ENCODE measurements at regions not wholly inside any gene's neighbourhood (a gene's known extent, or its start where the extent isn't known, plus 50 kb on each side); places are given as distances from the start of the nearest gene placed in this dataset.

GRCh38 chr12:43069768-43070221 lies 480.2 kb upstream of the PRICKLE1 start:
- Histone ChIP-seq H3K27ac (ENCODE audit: insufficient read depth, low read length) (no peak overlapping the region), H2AFZ (ENCODE audit: low read length) (no peak overlapping the region), H3K9ac (ENCODE audit: insufficient read depth, low read length) (no peak overlapping the region), H4K20me1 (ENCODE audit: control insufficient read depth, extremely low read depth, insufficient read depth, low read length) (no peaks in the 10 kb centered on the region), H3K36me3 (ENCODE audit: control insufficient read depth, insufficient read depth, low read length) (no peaks in the 10 kb centered on the region), H3K9me3 (ENCODE audit: control insufficient read depth, insufficient read depth, low read depth, low read length) (no peaks in the 10 kb centered on the region), H3K4me1 (ENCODE audit: control insufficient read depth, extremely low read depth, insufficient read depth, low read length) (no peaks in the 10 kb centered on the region), H3K4me2 (ENCODE audit: extremely low read depth, insufficient read depth, low read length) (no peak overlapping the region), H3K27me3 (ENCODE audit: control insufficient read depth, insufficient read depth, low read length) (no peaks in the 10 kb centered on the region), H3K4me3 (replicated peaks in 1 of 4; ENCODE audit: control extremely low read depth in 1 of 4, insufficient read depth in 1 of 4, low read depth in 3 of 4, low read length in 4 of 4) (no peak overlapping the region), H3K79me2 (ENCODE audit: control insufficient read depth, insufficient read depth, low read length) (no peaks in the 10 kb centered on the region)
- TF ChIP-seq CTCF (conservative IDR thresholded peaks at IDR 0.05 in 1 of 2, IDR thresholded peaks at IDR 0.05 in 1 of 2; ENCODE audit: low read depth in 1 of 2, low read length in 2 of 2) = no peak
- no peak for TF ChIP-seq EZH2 (IDR thresholded peaks at IDR 0.05; ENCODE audit: low read length, missing control alignments)
- peak; percentile 39 to 92 for DNase-seq (ENCODE audit: low read depth in 2 of 2)

- Histone ChIP-seq H3K79me2 (ENCODE audit: control insufficient read depth, insufficient read depth, low read length) (no peaks in the 10 kb centered on the region), H3K4me3 (replicated peaks in 1 of 4; ENCODE audit: control extremely low read depth in 1 of 4, insufficient read depth in 1 of 4, low read depth in 3 of 4, low read length in 4 of 4) (no peak overlapping the region), H2AFZ (ENCODE audit: low read length) (no peak overlapping the region), H3K4me1 (ENCODE audit: control insufficient read depth, extremely low read depth, insufficient read depth, low read length) (no peaks in the 10 kb centered on the region), H3K9me3 (ENCODE audit: control insufficient read depth, insufficient read depth, low read depth, low read length) (no peaks in the 10 kb centered on the region), H3K27ac (ENCODE audit: insufficient read depth, low read length) (no peak overlapping the region), H4K20me1 (ENCODE audit: control insufficient read depth, extremely low read depth, insufficient read depth, low read length) (no peaks in the 10 kb centered on the region), H3K27me3 (ENCODE audit: control insufficient read depth, insufficient read depth, low read length) (no peaks in the 10 kb centered on the region), H3K9ac (ENCODE audit: insufficient read depth, low read length) (no peak overlapping the region), H3K4me2 (ENCODE audit: extremely low read depth, insufficient read depth, low read length) (no peak overlapping the region), H3K36me3 (ENCODE audit: control insufficient read depth, insufficient read depth, low read length) (no peaks in the 10 kb centered on the region)
- peak in 1 of 2 donors; percentile 60 for DNase-seq (ENCODE audit: low read depth in 2 of 2)
- no peak for TF ChIP-seq EZH2 (IDR thresholded peaks at IDR 0.05; ENCODE audit: low read length, missing control alignments)
- TF ChIP-seq CTCF (conservative IDR thresholded peaks at IDR 0.05 in 1 of 2, IDR thresholded peaks at IDR 0.05 in 1 of 2; ENCODE audit: low read depth in 1 of 2, low read length in 2 of 2) = no peak
Measured at GRCh38 chr12:43066471-43066870, 476.9 kb upstream of the PRICKLE1 start.

- H2AFZ ChIP-seq (ENCODE audit: low read length) = no peak overlapping the region
- no peak overlapping the region for H3K4me2 ChIP-seq (ENCODE audit: extremely low read depth, insufficient read depth, low read length)
- TF ChIP-seq CTCF (conservative IDR thresholded peaks at IDR 0.05 in 1 of 2, IDR thresholded peaks at IDR 0.05 in 1 of 2; ENCODE audit: low read depth in 1 of 2, low read length in 2 of 2) (no peak), EZH2 (IDR thresholded peaks at IDR 0.05; ENCODE audit: low read length, missing control alignments) (no peak)
- H3K36me3 ChIP-seq (ENCODE audit: control insufficient read depth, insufficient read depth, low read length) = no peaks in the 10 kb centered on the region
- no peak overlapping the region for H3K9ac ChIP-seq (ENCODE audit: insufficient read depth, low read length)
- no peaks in the 10 kb centered on the region for H3K4me1 ChIP-seq (ENCODE audit: control insufficient read depth, extremely low read depth, insufficient read depth, low read length)
- no peaks in the 10 kb centered on the region for H4K20me1 ChIP-seq (ENCODE audit: control insufficient read depth, extremely low read depth, insufficient read depth, low read length)
- H3K27me3 ChIP-seq (ENCODE audit: control insufficient read depth, insufficient read depth, low read length) = no peaks in the 10 kb centered on the region
- H3K9me3 ChIP-seq (ENCODE audit: control insufficient read depth, insufficient read depth, low read depth, low read length) = no peaks in the 10 kb centered on the region
- H3K79me2 ChIP-seq (ENCODE audit: control insufficient read depth, insufficient read depth, low read length) = no peaks in the 10 kb centered on the region
- H3K27ac ChIP-seq (ENCODE audit: insufficient read depth, low read length) = no peak overlapping the region
- no peak overlapping the region for H3K4me3 ChIP-seq (replicated peaks in 1 of 4; ENCODE audit: control extremely low read depth in 1 of 4, insufficient read depth in 1 of 4, low read depth in 3 of 4, low read length in 4 of 4)
- DNase-seq (ENCODE audit: low read depth in 2 of 2) = peak; percentile 63 to 80
Measured at GRCh38 chr12:43063650-43064049, 474.1 kb upstream of the PRICKLE1 start.

Data from fibroblast of lung (primary cell).